ENCODE measurements at regions not wholly inside any gene's neighbourhood (a gene's known extent, or its start where the extent isn't known, plus 50 kb on each side); places are given as distances from the start of the nearest gene placed in this dataset.

GRCh38 chr18:57973889-57974288 is 70.1 kb upstream of the NEDD4L start:
- H3K27ac ChIP-seq (ENCODE audit: low read depth): no peak overlapping the region
- Mint-ChIP-seq H3K4me1 (peaks cover 13% of the 10 kb centered on the region; the same call in 2 of the 3 replicates), H3K27ac (no peak overlapping the region), H3K27me3 (ENCODE audit: insufficient read depth, low read depth, poor library complexity) (no peaks in the 10 kb centered on the region), H3K36me3 (ENCODE audit: low read depth) (no peaks in the 10 kb centered on the region), H3K9me3 (no peaks in the 10 kb centered on the region), H3K4me3 (no peak overlapping the region)
- no peaks in the 10 kb centered on the region for H4K20me1 ChIP-seq (replicated peaks; ENCODE audit: insufficient read depth)
- H3K4me2 ChIP-seq: no peak overlapping the region
- H3K9me2 ChIP-seq (ENCODE audit: insufficient read depth): peaks cover 3% of the 10 kb centered on the region; the same call in 1 of the 2 replicates
- H3K27me3 ChIP-seq (ENCODE audit: insufficient read depth): no peaks in the 10 kb centered on the region
- no peaks in the 10 kb centered on the region for H3K79me2 ChIP-seq (replicated peaks; ENCODE audit: insufficient read depth)
- no peaks in the 10 kb centered on the region for H3K36me3 ChIP-seq (ENCODE audit: insufficient read depth)
- H3K4me1 ChIP-seq (ENCODE audit: insufficient read depth): peaks cover 17% of the 10 kb centered on the region
- no peak overlapping the region for H3K4me3 ChIP-seq
- H3F3A ChIP-seq (replicated peaks; ENCODE audit: low read depth): no peaks in the 10 kb centered on the region
- DNase-seq (ENCODE audit: low spot score) (no peak), ATAC-seq (no peak)
- H2AFZ ChIP-seq: no peak overlapping the region
- TF ChIP-seq ZNF114 (CRISPR knock-in tag; IDR thresholded peaks at IDR 0.05) (no peak), JUNB (IDR thresholded peaks at IDR 0.05; ENCODE audit: unreplicated experiment) (no peak), CTCF (conservative IDR thresholded peaks at IDR 0.05; ENCODE audit: low read depth in 2 of 2) (no peak)
- TF ChIP-seq, protein P1, sequence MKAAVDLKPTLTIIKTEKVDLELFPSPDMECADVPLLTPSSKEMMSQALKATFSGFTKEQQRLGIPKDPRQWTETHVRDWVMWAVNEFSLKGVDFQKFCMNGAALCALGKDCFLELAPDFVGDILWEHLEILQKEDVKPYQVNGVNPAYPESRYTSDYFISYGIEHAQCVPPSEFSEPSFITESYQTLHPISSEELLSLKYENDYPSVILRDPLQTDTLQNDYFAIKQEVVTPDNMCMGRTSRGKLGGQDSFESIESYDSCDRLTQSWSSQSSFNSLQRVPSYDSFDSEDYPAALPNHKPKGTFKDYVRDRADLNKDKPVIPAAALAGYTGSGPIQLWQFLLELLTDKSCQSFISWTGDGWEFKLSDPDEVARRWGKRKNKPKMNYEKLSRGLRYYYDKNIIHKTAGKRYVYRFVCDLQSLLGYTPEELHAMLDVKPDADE (IDR thresholded peaks at IDR 0.05): no peak

- TF ChIP-seq CTCF (conservative IDR thresholded peaks at IDR 0.05; ENCODE audit: low read depth in 2 of 2): peak; percentile 82 to 86
- TF ChIP-seq POLR2AphosphoS5 (IDR thresholded peaks at IDR 0.05; ENCODE audit: low read depth): no peak
- peak; percentile 88 for DNase-seq (ENCODE audit: low spot score)
- no peaks in the 10 kb centered on the region for H3K36me3 ChIP-seq (ENCODE audit: insufficient read depth)
- peak; percentile 94 for ATAC-seq
- H3K4me1 ChIP-seq (ENCODE audit: insufficient read depth): peaks cover 7% of the 10 kb centered on the region; the same call in 1 of the 2 replicates
- peaks cover under 1% of the 10 kb centered on the region; the same call in 1 of the 2 replicates for H3K9me2 ChIP-seq (ENCODE audit: insufficient read depth)
- H3K79me2 ChIP-seq (replicated peaks; ENCODE audit: insufficient read depth): no peaks in the 10 kb centered on the region
- H3K27ac ChIP-seq (ENCODE audit: low read depth): no peak overlapping the region
- H3K9me3 Mint-ChIP-seq: no peaks in the 10 kb centered on the region
- no peak overlapping the region for H3K27ac Mint-ChIP-seq
- H3K4me1 Mint-ChIP-seq: peaks cover 2% of the 10 kb centered on the region; the same call in 2 of the 3 replicates
- H3K4me3 ChIP-seq: no peak overlapping the region
- H3K27me3 Mint-ChIP-seq (ENCODE audit: insufficient read depth, low read depth, poor library complexity): peaks cover 2% of the 10 kb centered on the region
- H3K4me3 Mint-ChIP-seq: no peak overlapping the region
- no peaks in the 10 kb centered on the region for H3K36me3 Mint-ChIP-seq (ENCODE audit: low read depth)
- H3F3A ChIP-seq (replicated peaks; ENCODE audit: low read depth): no peaks in the 10 kb centered on the region
- no peak overlapping the region; the same call in 1 of the 2 replicates for H2AFZ ChIP-seq
- H3K4me2 ChIP-seq: no peak overlapping the region
- H3K27me3 ChIP-seq (ENCODE audit: insufficient read depth): no peaks in the 10 kb centered on the region
- H4K20me1 ChIP-seq (replicated peaks; ENCODE audit: insufficient read depth): no peaks in the 10 kb centered on the region; the same call in 1 of the 2 replicates
These were observed 73.5 kb upstream of the NEDD4L start for GRCh38 chr18:57970356-57971095.
